DND-41 (cell line): ENCODE measurements at regions not wholly inside any gene's neighbourhood (a gene's known extent, or its start where the extent isn't known, plus 50 kb on each side); places are given as distances from the start of the nearest gene placed in this dataset.

Experiments used
- ATAC-seq: fragments of 200-7000 bp; cut with Tn5 transposase; 3 replicates; pipeline ENCODE4 v1.9.1; 2021; ENCODE audit warnings: low read depth; ENCODE audit not compliant: insufficient read depth
- DNase-seq: peaks from one replicate; pipeline ENCODE4 v3.0.0-alpha.2; 2020
- H2AFZ ChIP-seq: 2 replicates; pipeline ENCODE4 v1.6.0; 2012; ENCODE audit warnings: low read depth, low read length
- H3K27ac ChIP-seq: 2 replicates; pipeline ENCODE4 v1.5.1; 2012; ENCODE audit warnings: low read length, inconsistent platforms
- H3K27me3 ChIP-seq: fragments of 200-600 bp; sonication (generic); 2 replicates; pipeline ENCODE4 v1.6.0; 2012; ENCODE audit warnings: low read length, mild to moderate bottlenecking, inconsistent platforms; ENCODE audit not compliant: insufficient read depth, poor library complexity
- H3K36me3 ChIP-seq: 2 replicates; pipeline ENCODE4 v1.5.1; 2012; ENCODE audit warnings: low read length, inconsistent platforms; ENCODE audit not compliant: insufficient read depth
- H3K4me1 ChIP-seq: 2 replicates; pipeline ENCODE4 v1.5.1; 2012; ENCODE audit warnings: mild to moderate bottlenecking, low read length; ENCODE audit not compliant: insufficient read depth
- H3K4me2 ChIP-seq: 2 replicates; pipeline ENCODE4 v1.6.0; 2012; ENCODE audit warnings: mild to moderate bottlenecking, moderate library complexity, low read length, inconsistent platforms; ENCODE audit not compliant: insufficient read depth
- H3K4me3 ChIP-seq, 2 experiments: fragments of 200-600 bp in 1 of 2; shearing (Covaris generic) in 1 of 2; 2 replicates each; pipeline ENCODE4 v1.5.1; 2012 to 2016; ENCODE audit warnings: inconsistent platforms in 2 of 2, low read length in 2 of 2, mild to moderate bottlenecking in 2 of 2, low read depth in 1 of 2, moderate library complexity in 1 of 2
- H3K79me2 ChIP-seq: 2 replicates; pipeline ENCODE4 v1.6.0; 2012; ENCODE audit warnings: low read length, inconsistent platforms; ENCODE audit not compliant: insufficient read depth
- H3K9ac ChIP-seq: 2 replicates; pipeline ENCODE4 v1.6.0; 2012; ENCODE audit warnings: low read depth, mild to moderate bottlenecking, inconsistent platforms, low read length, moderate library complexity
- H3K9me3 ChIP-seq: 2 replicates; pipeline ENCODE4 v1.5.1; 2012; ENCODE audit warnings: low read length, moderate library complexity, mild to moderate bottlenecking, inconsistent platforms; ENCODE audit not compliant: insufficient read depth, severe bottlenecking
- H4K20me1 ChIP-seq: 2 replicates; pipeline ENCODE4 v1.6.0; 2012; ENCODE audit warnings: low read length; ENCODE audit not compliant: insufficient read depth
- CTCF ChIP-seq: IDR thresholded peaks from 2 replicates; pipeline ENCODE4 v1.5.1; 2012; ENCODE audit warnings: borderline replicate concordance, low read length, moderate library complexity, mild to moderate bottlenecking; ENCODE audit not compliant: poor library complexity, severe bottlenecking; ENCODE audit errors: extremely low read depth
- EZH2 ChIP-seq: IDR thresholded peaks from 3 replicates; pipeline ENCODE4 v1.6.1; 2012; ENCODE audit warnings: borderline replicate concordance, low read depth, mild to moderate bottlenecking, moderate library complexity, low read length, inconsistent platforms; ENCODE audit not compliant: severe bottlenecking

DNA sequence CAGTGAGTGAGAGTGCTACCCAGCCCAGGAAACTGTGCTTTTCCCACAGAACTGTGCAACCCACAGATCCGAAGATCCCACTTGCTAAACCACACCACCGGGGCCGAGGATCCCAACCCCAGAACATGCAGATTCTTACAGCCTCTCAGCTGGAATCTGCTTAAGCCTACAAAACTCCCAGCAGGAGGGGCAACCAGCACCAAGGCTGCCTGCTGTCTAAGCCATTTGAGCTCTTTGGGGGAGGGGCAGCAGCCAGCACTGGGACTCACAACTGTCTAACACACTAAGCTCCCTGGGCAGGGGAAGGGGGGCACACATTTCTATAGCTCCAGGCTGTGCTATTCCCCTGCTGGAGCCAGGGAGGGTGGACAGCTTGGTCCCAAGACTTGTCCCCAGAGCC lies 529.9 kb downstream of the XPNPEP1 start:
- Histone ChIP-seq H3K4me3 (no peak overlapping the region), H3K27me3 (no peaks in the 10 kb centered on the region), H3K4me2 (no peak overlapping the region), H3K79me2 (no peaks in the 10 kb centered on the region), H3K36me3 (no peaks in the 10 kb centered on the region), H2AFZ (no peak overlapping the region), H3K27ac (no peak overlapping the region), H3K9me3 (no peaks in the 10 kb centered on the region), H3K4me1 (no peaks in the 10 kb centered on the region), H3K9ac (no peak overlapping the region), H4K20me1 (no peaks in the 10 kb centered on the region)
- DNase-seq (no peak), ATAC-seq (no peak)
- no peak for TF ChIP-seq EZH2

DNA sequence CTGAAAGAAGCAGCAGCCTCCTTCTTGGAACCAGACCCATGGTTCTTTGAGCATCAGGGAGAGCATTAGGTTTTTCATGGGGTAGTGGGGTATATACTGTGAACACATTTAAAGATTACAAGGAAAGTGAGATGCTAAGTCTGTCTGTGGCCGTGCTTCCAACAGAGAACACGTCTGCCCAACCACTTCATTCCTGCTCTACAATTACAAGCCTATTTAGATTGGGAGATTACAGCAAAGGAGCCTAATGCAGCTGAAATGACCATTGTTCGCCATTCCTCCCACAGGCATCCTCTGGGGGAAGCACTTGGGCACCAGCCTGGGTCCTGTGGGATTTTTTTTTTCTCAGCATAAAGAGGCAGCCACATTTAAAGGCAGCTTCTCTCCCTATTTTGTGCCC lies 536.4 kb downstream of the XPNPEP1 start:
- H3K36me3 ChIP-seq, result no peaks in the 10 kb centered on the region
- no peak overlapping the region for H2AFZ ChIP-seq
- H3K4me3 ChIP-seq, result no peak overlapping the region
- H3K27me3 ChIP-seq, result no peaks in the 10 kb centered on the region
- ATAC-seq, result no peak
- DNase-seq, result no peak
- H3K79me2 ChIP-seq, result no peaks in the 10 kb centered on the region
- no peak overlapping the region for H3K4me2 ChIP-seq
- TF ChIP-seq EZH2, result no peak
- no peak for TF ChIP-seq CTCF
- no peak overlapping the region for H3K27ac ChIP-seq
- H3K9me3 ChIP-seq, result no peaks in the 10 kb centered on the region
- H3K9ac ChIP-seq, result no peak overlapping the region
- no peaks in the 10 kb centered on the region for H3K4me1 ChIP-seq
- no peaks in the 10 kb centered on the region for H4K20me1 ChIP-seq

DNA sequence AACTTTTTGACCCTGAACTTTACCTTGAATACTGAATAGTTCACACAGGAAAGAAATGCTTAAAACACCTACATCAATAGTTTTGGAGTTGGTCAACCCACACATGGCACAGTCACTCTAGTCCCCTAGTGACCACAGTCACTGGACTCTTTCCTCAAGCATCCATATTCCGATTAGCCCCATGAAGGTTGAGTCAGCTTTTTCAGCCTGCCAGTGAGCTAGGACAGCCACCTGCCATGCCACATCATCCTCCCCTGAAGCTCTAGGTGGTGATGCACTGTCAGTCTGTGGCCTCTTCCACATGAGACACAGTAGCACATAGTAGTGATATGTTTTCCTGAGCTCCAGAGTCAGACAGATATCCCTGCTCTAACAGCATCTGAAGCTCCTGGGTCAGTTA lies 537.2 kb downstream of the XPNPEP1 start:
- ATAC-seq (no peak), DNase-seq (no peak)
- no peaks in the 10 kb centered on the region for H4K20me1 ChIP-seq
- no peaks in the 10 kb centered on the region for H3K27me3 ChIP-seq
- H3K9ac ChIP-seq, result no peak overlapping the region
- no peak overlapping the region for H3K4me3 ChIP-seq
- TF ChIP-seq EZH2 (no peak), CTCF (no peak)
- H3K27ac ChIP-seq, result no peak overlapping the region
- H3K9me3 ChIP-seq, result no peaks in the 10 kb centered on the region
- H3K4me1 ChIP-seq, result no peaks in the 10 kb centered on the region
- no peaks in the 10 kb centered on the region for H3K79me2 ChIP-seq
- H3K4me2 ChIP-seq, result no peak overlapping the region
- no peaks in the 10 kb centered on the region for H3K36me3 ChIP-seq
- no peak overlapping the region for H2AFZ ChIP-seq

DNA sequence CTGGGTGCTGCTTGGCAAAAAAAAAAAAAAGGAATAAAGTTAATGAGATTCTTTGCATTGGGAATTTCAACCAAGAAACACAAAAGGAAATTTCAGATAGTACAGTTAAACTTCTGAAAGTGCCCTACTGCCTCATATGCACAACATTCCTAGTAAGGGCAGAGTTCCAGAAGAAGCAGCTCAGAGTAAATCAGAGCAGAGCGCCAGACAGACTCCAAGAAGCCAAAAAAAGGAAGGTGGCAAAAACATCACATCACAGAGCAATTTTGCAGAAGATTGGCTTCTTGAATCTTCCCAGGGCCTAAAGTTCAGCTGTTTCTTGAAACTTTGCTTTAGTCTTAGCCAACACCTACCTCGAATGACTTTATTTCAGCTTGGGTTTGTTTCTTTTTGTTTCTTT lies 544.1 kb downstream of the XPNPEP1 start:
- H3K9me3 ChIP-seq, result no peaks in the 10 kb centered on the region

More for the DNA sequence above, 544.1 kb downstream of the XPNPEP1 start:
- DNase-seq (no peak), ATAC-seq (no peak)
- Histone ChIP-seq H3K27me3 (no peaks in the 10 kb centered on the region), H3K4me1 (no peaks in the 10 kb centered on the region), H3K4me2 (no peak overlapping the region), H4K20me1 (no peaks in the 10 kb centered on the region), H3K36me3 (no peaks in the 10 kb centered on the region), H3K9ac (no peak overlapping the region), H2AFZ (no peak overlapping the region), H3K27ac (no peak overlapping the region), H3K79me2 (no peaks in the 10 kb centered on the region), H3K4me3 (no peak overlapping the region)
- TF ChIP-seq CTCF (no peak), EZH2 (no peak)
